Fibroblast of mammary gland (primary cell): ENCODE measurements at regions not wholly inside any gene's neighbourhood (a gene's known extent, or its start where the extent isn't known, plus 50 kb on each side); places are given as distances from the start of the nearest gene placed in this dataset.

ENCODE experiments used
- DNase-seq: peaks from one replicate; pipeline ENCODE4 v3.0.0-alpha.2; 2010; ENCODE audit warnings: low read depth
- H3K4me3 ChIP-seq: 2 replicates; pipeline ENCODE4 v1.5.1; 2011; ENCODE audit warnings: low read depth, mild to moderate bottlenecking, low read length, moderate library complexity; ENCODE audit not compliant: control insufficient read depth
- TF ChIP-seq, protein P1 (sequence below): conservative IDR thresholded peaks from 2 replicates; pipeline ENCODE4 v1.5.1; 2011; ENCODE audit warnings: low read depth, low read length, inconsistent platforms; ENCODE audit not compliant: control insufficient read depth, insufficient read depth

DNA sequence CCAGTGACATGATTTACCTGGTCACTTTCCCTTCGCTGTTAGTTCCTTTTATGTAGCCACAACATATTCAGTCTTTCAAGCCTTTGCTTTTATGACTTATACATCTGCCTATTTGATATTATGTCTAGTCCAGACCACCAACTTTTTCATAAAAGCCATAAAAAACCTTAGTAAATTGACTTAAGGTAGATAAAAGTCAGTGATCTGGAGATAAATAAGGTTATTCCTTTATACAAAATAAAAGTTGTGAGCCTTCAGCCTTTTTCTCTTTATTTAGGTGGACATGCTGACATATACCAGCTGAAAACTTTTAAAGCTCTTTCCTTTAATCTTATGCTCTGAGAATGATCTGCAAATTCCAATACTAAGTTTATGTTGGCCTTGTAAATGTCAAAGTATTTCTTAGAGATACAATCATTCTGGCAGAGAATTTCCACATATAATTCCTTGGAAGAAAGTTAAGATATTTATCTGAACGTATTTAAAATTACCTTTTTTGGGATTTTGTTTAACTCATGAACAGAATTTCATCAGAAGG is 690.4 kb upstream of the CHORDC1 start:
- DNase-seq = no peak
- no peak overlapping the region for H3K4me3 ChIP-seq
- TF ChIP-seq, protein P1, sequence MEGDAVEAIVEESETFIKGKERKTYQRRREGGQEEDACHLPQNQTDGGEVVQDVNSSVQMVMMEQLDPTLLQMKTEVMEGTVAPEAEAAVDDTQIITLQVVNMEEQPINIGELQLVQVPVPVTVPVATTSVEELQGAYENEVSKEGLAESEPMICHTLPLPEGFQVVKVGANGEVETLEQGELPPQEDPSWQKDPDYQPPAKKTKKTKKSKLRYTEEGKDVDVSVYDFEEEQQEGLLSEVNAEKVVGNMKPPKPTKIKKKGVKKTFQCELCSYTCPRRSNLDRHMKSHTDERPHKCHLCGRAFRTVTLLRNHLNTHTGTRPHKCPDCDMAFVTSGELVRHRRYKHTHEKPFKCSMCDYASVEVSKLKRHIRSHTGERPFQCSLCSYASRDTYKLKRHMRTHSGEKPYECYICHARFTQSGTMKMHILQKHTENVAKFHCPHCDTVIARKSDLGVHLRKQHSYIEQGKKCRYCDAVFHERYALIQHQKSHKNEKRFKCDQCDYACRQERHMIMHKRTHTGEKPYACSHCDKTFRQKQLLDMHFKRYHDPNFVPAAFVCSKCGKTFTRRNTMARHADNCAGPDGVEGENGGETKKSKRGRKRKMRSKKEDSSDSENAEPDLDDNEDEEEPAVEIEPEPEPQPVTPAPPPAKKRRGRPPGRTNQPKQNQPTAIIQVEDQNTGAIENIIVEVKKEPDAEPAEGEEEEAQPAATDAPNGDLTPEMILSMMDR = no peak

DNA sequence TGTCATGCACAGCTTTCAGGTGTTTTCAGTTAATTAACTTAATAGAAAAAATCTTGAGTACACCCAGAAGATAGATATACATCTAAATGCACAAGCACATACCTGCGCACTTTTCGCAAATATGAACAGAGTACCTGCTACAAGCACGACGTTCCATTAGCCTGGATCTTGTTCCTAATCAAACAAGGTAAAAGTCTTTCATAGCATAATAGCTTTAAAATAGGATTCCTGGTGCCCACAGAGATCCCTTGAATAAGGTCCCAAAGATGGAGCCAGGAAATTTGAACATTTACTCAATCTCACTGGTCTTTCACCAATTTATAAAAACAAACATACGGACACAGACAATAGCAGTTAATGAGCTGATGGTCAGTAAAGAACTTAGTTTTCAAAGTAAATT is 689.8 kb upstream of the CHORDC1 start:
- TF ChIP-seq, protein P1 = no peak
- DNase-seq = no peak
- no peak overlapping the region for H3K4me3 ChIP-seq

DNA sequence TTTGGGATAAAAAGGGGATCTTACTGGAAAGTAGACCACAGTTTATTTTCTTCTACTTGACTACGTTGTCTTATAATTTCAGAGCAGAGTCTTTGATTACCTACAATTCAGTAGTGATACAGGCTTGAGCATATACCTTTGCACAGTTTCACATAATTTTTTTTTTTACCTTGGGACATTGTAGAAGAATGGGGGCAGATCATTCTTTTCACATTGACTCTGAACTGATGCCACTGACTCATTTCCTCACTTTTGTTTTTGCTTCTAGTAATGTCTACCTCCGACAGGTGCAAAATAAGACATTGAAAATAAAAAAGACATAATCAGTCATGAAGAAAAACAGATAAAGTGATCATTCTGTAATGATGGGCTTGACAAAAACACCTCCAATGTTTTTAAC is 688.3 kb upstream of the CHORDC1 start:
- no peak overlapping the region for H3K4me3 ChIP-seq
- no peak for DNase-seq
- TF ChIP-seq, protein P1 = no peak

DNA sequence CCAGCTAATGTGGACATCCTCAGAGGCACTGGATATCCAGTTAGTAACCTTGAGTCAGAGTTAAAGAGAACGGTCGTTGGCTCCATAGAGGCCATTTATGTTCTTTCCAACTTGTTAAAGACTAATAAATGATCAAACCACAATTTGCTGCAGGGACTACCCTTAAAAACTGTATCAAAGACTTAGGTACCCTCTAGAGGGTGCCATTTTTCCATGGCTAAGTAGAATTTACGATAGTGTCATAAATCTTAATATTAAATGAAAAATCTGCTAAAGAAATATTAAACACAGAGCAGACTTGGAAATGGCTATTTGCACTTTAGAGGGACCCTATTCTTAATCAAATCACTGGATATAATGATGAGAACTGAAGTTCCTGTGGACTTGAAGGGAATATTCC is 685.2 kb upstream of the CHORDC1 start:
- TF ChIP-seq, protein P1 = no peak
- H3K4me3 ChIP-seq = no peak overlapping the region
- DNase-seq = no peak

DNA sequence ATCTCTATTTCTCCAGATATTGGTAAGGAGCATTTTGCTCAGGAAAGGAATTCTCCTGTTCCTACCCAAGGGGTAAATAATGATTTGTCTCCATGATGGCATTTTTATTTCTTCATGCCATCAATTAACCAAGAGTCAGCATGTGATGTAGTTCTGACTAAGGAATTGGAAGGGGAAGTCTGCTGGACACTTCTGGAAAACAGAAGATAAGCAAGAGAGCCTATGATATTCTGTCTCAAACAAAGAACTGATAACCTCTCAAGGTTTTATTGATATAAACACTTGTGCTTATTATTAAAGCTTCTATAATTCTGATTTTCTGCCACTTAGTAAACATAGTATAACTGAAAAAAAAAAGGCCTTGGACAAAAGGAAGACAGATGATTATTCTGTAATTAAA is 673.0 kb upstream of the CHORDC1 start:
- H3K4me3 ChIP-seq = no peak overlapping the region
- no peak for DNase-seq
- TF ChIP-seq, protein P1 = no peak

DNA sequence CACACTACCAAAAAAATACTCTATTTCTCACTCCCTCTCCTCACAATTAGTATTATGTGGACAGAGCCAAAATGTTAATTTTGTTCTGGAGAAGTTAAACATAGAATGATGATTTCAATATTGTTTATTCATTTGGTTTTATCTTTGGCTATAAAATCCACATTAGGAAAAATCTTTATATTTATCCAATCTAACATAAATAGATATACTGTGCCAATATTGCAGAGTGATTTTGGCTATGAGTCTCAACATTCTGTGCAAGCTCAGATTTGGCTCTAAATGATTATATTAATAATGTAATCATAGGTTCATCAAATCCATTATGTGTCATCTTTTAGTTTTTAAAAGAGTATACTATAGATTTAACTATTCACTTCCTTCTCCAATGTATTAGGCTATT is 667.5 kb upstream of the CHORDC1 start:
- TF ChIP-seq, protein P1 = no peak
- H3K4me3 ChIP-seq = no peak overlapping the region
- DNase-seq = no peak

DNA sequence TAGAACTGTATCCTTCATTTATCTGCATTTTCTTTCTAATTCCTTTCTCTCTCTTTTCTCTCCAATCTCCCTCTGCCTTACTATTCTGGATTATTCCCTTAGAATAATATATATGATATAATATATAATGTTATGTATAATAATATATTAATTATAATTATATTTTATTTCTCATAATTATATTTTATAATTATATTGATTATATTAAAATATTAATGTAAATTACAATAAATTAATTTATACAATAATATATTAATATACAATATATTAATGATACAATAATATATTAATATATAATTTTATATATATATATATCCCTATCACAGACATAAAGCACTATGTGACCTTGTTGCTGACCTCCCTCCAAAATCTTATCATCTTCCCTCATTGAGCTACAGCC is 661.3 kb upstream of the CHORDC1 start:
- TF ChIP-seq, protein P1 = no peak
- DNase-seq = no peak
- no peak overlapping the region for H3K4me3 ChIP-seq
